Renal cortical epithelial cell (primary cell): ENCODE measurements at regions not wholly inside any gene's neighbourhood (a gene's known extent, or its start where the extent isn't known, plus 50 kb on each side); places are given as distances from the start of the nearest gene placed in this dataset.

ENCODE experiments used
- DNase-seq: peaks from one replicate; pipeline ENCODE4 v3.0.0-alpha.2; 2011; ENCODE audit warnings: low read depth

DNA sequence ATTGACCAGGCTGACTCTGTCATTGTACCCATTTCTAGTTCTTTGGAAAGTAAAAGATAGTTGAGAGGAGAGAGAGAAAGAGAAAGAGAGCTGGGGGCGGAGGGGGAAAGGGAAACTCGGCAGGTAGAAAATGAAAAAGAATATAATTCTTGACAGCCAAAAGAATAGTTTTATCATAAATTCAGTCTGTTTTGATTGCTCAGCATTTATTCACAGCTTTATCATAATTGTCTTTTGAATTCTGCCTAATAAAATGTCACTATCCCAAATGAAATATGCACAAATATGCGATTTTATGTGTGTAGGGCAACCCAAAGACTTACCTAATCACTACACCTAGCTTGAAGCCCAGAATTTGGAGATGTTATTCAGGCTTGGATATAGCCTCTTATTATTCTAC lies 1024.0 kb upstream of the PABPC4L start:
- no peak for DNase-seq

- no peak for DNase-seq
Observed at GRCh38 chr4:135210341-135210740, 1008.8 kb upstream of the PABPC4L start.

GRCh38 chr4:135207531-135207930 lies 1005.9 kb upstream of the PABPC4L start:
- peak; percentile 1 for DNase-seq

- DNase-seq: no peak
Observed at GRCh38 chr4:135204311-135204710, 1002.7 kb upstream of the PABPC4L start.

- DNase-seq: no peak
Observed at GRCh38 chr4:135201081-135201480, 999.5 kb upstream of the PABPC4L start.

GRCh38 chr4:135197641-135198040 lies 996.1 kb upstream of the PABPC4L start:
- DNase-seq: no peak

DNA sequence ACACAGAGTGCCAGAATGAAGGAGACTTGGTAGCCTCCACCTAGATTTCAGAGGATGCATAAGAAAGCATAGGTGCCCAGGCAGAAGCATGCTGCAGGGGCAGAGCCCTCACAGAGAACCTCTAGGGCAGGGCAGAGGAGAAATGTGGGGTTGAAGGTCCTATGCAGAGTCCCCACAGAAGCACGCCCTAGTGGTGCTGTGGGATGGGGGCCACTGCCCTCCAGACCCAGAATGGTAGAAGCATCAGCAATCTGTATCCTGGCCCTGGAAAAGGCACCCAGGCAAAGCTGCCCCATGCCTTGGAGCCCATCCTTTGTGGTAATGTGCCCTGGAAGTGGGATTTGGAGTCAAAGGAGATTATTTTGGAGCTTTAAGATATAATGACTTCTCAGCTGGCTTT lies 992.9 kb upstream of the PABPC4L start:
- DNase-seq: no peak

GRCh38 chr4:135192751-135193535 lies 991.4 kb upstream of the PABPC4L start:
- DNase-seq: no peak

- DNase-seq: no peak
Observed at GRCh38 chr4:135191596-135191995, 990.0 kb upstream of the PABPC4L start.

DNA sequence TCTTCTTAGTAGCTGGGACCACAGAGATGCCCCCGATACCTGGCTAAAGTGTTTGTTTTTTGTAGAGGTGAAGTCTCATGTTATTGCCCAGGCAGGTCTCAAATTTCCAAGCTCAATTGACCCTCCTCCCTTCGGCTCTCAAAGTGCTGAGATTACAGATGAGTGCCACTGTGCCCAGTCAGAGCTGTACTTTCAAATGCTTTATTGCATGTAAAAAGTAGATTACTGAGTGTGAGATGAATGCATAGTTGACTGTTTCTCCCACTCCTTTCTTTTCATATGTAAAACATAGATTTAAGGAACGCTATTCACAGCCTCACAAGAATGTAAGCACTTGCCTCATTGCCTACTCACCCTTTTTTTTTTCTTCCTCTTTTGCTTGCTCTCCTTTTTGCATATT lies 984.4 kb upstream of the PABPC4L start:
- DNase-seq: no peak

DNA sequence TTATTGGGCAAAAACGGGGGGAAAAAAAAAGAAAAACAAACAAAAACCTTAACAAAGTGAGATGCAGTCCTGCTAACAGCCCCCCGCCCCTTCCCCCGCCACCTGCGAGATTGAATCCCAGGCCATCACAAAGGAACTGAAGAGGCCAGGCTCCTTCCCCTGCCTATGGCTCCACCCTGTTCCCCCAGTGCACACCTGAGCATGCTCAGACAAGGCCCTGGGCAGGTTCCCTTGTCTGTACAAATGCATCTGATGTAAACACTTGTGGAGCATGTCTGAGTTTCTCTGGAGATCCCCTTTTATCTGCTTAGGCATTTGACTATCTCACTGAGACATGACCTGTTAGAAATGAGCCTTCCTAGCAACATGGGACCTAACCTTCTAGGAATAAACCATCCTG lies 983.7 kb upstream of the PABPC4L start:
- DNase-seq: no peak

DNA sequence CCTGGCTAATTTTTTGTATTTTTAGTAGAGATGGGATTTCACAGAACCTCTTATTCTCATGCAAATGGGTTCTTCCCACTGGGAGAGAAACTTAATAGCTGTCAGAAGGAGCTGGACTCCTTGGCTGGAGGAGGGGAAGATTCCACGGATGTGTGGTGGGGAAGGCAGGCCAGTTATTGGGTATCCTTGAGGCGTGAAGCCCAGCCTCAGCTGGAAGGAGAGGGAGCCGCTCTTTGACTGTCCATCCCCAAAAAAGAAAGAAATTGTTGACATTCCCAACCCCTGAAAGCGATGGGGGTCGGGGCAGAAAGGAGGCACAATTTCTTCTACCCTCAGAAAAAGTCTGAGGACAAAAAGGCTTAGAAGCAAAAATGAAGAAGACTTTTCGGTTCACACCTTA lies 983.1 kb upstream of the PABPC4L start:
- no peak for DNase-seq

DNA sequence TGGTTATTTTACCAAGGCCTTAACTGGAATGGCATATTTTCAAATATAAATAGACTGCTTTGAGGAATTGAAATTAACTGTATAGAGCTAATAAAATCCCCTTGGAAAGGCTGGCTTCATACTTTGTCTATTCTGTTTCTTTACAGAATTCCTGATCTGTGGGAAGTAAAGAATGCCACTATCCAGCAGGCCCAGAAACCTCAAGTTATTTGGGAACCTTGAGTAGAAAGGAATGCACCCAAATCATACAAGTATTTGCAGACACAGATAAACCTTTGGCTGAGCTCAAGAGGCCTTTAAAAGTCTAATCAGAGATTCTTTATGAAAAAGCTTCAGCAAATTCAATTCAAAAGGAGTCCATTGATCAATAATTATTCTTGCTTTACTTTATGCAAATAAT lies 975.7 kb upstream of the PABPC4L start:
- no peak for DNase-seq

GRCh38 chr4:135166661-135167060 lies 965.1 kb upstream of the PABPC4L start:
- DNase-seq: no peak

DNA sequence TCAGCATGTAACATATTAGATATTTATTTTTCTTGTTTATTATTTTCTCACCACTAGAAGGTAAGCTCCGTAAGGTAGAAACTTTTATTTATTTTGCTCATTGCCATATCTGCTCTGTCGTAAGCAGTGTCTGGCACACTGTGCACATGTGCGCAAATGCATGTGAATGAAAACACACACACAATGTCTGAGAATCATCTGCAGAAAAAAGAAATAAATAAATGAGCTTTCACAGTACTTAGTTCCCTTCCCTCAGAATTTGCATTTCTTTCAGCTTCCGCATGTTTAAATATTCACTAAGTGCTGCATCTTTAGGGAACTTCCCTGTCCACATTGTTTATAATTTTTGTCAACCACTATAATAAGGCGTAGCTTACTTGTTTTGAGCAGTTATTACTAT lies 963.0 kb upstream of the PABPC4L start:
- DNase-seq: no peak

GRCh38 chr4:135144498-135144897 lies 942.9 kb upstream of the PABPC4L start:
- no peak for DNase-seq

DNA sequence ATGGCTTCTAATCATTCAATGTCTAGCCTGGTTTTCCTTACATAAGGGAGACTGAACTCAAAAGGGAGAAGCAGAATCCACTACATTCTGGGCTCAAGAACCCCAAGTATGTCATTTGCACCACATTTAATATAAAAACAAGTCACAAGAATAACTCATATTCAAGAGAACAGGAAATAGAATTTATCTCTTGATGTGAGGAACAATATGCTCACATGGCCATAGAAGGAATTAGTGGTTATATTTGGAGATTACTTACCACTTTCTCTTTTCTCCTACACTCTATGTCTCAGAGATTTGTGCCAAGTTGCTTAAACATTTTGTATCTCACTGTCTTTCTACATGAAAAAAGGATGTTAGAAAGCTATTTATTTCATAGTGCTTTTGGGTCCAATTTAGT lies 922.6 kb upstream of the PABPC4L start:
- no peak for DNase-seq

DNA sequence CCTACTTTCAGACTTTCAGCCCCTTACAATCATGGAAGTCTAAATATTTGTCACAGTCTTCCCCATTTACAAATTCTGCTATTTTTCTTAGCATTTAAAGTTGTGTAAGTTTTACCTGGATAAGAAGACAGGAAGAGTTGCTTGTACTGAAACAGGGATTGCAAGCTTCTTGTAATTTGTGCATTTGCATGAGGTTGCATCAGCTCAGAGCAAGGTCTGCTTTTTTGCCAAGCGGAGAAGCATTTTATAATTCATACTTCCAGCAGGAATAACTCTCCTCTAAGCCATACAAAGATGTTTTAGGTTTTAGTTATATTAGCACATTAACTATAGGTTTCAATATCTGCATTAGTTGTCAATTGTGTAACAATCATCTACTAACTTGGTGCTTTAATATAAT lies 922.0 kb upstream of the PABPC4L start:
- DNase-seq: no peak

- DNase-seq: peak; percentile 41
Observed at GRCh38 chr4:135122457-135122856, 920.9 kb upstream of the PABPC4L start.

DNA sequence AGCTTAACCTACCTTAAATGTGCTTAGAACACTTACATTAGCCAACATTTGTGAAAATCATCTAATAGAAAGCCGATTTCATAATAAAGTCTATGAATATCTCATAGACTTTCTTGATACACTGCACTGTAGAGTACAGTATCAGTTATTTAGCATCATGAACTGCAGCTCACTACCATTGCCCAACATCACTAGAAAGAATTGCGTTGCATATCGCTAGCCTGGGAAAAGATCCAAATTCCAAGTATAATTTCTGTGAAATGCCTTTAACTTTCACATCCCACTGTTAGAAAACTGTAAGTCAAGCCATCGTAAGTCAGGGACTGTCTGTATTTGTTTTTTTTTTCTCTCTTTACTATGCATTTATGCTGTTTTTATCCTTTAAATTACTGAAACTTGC lies 918.6 kb upstream of the PABPC4L start:
- DNase-seq: no peak

- no peak for DNase-seq
Observed at GRCh38 chr4:135114079-135114478, 912.5 kb upstream of the PABPC4L start.

DNA sequence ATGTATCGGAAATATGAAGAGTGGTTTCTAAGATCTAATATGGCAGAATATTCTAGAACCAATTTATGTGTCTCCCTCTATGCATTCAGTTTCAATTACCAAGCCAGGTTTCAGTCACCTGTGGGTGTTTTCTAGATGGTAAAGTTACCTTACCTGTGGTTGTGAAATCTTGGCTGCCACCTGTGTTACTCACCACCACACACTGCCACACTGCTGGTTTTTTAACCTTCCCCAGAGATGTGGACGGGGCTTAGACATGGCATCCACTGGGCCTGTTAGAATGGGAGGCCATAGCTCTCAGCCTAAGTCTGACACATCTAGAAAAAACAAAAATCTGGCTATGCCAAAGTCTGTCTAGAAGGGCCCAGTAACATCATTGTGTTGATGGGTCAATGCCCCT lies 896.5 kb upstream of the PABPC4L start:
- no peak for DNase-seq

DNA sequence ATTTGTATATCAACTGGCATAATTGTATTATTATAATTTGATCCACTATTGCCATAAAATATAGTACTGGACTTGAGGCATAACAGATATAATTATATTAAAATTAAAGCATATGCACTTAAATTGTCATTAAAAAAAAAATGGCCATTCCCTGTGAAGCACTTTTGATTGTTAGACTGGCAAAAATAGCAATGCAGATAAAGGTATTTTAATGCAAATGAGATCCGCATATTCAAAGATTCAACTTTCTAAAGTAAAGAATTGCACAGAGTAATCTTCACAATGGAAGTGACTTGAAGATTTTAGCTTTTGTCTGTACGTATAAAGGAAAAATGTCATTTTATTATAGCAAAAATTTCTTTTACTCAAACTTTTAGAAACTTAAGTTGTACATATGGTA lies 871.8 kb upstream of the PABPC4L start:
- no peak for DNase-seq

DNA sequence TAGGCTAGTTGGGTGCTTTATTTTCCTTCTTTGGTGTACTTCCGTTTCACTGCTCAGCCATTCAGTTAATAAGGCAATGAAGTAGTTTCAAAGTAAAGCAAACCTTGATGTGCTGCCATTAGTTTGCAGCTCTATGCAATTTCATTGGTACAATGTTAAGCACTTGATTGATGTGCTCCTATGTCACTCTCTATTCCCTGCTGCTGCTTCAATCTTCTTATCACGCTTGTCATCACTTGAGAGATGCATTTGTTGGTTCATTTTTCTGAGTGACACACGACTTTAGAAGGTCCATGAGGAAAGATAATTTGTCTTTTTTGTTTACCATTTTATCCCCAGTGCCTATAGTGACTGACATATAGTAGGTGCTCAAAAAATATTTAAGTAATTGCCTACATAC lies 871.0 kb upstream of the PABPC4L start:
- no peak for DNase-seq
